ENCODE measurements at regions not wholly inside any gene's neighbourhood (a gene's known extent, or its start where the extent isn't known, plus 50 kb on each side); places are given as distances from the start of the nearest gene placed in this dataset.
"Not testable (repeated sequence)": the region's sequence is repeated elsewhere in the genome, so short reads cannot be mapped to it uniquely, and the experiment has no call there.

- DNase-seq (ENCODE audit: low spot score), result no peak
- TF ChIP-seq CTCF (IDR thresholded peaks at IDR 0.05; ENCODE audit: extremely low read depth, missing control alignments), result no peak
These were observed 155.2 kb downstream of the TTLL2 start for GRCh38 chr6:167479901-167480648.

GRCh38 chr6:167481307-167481926 lies 156.5 kb downstream of the TTLL2 start:
- DNase-seq (ENCODE audit: low spot score), result no peak
- TF ChIP-seq CTCF (IDR thresholded peaks at IDR 0.05; ENCODE audit: extremely low read depth, missing control alignments), result no peak

DNA sequence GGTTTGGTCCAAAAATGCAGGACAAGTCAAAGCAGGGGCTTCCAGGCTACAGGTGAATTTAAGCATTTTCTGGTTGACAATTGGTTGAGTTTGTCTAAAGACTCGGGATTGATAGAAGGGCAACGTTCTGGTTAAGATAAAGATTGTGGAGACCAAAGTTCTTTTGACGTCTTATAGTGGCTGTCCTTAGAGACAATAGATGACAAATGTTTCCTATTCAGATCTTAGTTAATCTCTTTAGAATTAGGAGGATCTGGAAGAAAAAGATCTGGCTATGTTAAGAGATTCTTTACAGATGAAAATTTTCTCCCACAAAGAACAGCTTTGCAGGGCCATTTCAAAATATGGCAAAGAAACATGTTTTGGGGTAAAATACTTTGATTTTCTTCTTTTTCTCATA lies 157.9 kb downstream of the TTLL2 start:
- DNase-seq (ENCODE audit: low spot score), result not testable (repeated sequence)

GRCh38 chr6:167485186-167485978 lies 160.5 kb downstream of the TTLL2 start:
- DNase-seq (ENCODE audit: low spot score), result no peak
- TF ChIP-seq CTCF (IDR thresholded peaks at IDR 0.05; ENCODE audit: extremely low read depth, missing control alignments), result no peak

DNA sequence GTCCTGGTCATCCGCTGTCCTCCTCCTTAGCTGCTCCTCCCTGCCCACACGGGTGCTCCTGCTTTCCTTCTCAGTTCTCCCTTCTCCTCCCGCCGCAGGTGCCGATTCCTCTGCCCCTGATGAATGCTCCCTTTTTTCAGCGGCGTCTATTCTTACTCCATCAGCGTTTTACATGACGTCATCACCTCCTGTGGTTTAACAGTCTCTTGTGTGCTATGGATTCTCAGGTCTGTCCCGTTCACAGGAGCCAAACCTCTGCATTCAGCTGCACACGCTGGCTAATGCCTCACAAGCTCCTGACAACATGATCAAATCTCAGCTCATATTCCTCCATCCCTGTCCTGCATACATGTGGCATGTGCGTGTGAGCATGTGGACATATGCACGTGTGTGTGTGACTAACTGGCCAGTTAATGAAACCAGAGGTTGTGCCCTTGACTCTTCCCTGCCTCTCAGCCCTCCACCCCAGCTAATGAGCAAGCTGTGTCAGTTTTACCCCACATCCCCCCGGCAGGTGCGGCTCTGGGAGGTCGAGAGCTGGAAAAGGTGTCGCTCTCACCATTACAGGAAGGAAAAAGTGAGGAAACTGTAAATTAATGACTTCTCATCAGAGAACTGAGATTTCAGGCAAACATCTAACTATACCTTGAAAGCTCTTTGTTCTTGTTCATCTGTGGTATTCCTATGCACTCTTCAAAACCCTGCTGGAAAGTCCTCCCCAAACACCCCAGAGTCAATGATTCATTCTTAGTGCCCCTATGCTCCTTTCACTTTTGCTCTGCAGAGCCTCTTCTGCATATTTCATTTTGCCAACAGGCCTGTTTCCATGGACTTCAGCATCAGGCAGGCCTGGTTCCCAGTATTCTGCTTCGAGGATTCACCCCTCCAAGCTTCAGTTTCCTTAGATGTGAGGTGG lies 163.1 kb downstream of the TTLL2 start:
- no peak for TF ChIP-seq CTCF (IDR thresholded peaks at IDR 0.05; ENCODE audit: extremely low read depth, missing control alignments)
- no peak for DNase-seq (ENCODE audit: low spot score)

DNA sequence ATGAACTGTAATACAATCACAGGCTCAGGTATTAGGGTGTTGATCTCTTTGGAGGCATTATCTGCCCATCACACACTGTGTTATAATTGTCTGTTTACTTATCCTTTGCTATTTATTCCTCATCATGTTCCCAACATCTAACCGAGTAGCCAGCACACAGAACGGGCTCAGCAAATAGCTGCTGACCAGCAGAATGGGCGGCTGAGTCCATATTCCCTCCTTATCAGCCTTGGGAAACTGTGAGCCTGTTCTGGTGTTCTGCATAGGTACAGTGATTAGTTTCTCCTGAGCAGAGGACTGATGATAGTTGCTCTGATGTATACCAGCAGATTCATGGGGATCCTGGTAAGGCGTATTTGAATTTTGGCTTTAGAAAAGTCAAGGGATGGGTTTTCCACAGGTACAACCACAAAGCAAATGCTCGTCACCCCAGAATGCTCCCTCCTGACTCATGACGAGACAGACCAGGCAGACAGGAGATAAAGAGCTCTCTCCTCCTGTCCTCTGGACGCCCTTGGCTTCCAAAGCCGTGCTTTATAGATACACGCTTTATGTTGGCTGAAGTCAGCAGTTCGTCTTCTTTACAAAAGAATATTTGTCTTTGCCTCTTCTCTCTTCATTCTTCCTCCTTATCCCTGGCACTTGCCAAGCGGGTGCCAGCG lies 166.7 kb downstream of the TTLL2 start:
- TF ChIP-seq CTCF (IDR thresholded peaks at IDR 0.05; ENCODE audit: extremely low read depth, missing control alignments), result no peak

DNA sequence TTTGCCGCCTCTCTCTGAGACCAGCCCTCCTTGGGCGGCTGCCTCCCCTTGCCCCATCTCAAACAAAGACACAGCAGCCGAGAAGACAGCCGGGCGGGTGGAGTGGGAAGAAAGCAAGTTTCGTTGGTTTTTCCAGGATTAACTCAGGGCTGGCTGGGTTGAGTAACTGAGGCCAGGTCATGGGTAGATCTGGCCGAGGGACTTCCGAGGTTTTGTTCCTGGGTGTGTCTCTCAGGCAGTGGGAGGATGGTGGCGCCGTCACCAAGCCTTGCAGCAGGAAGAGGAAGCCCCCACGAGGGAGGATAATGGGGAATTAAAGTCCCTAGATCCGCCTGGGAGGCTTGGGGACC lies 167.2 kb downstream of the TTLL2 start:
- DNase-seq (ENCODE audit: low spot score), result no peak
- TF ChIP-seq CTCF (IDR thresholded peaks at IDR 0.05; ENCODE audit: extremely low read depth, missing control alignments), result no peak

More for the DNA sequence above, 166.7 kb downstream of the TTLL2 start:
- no peak for DNase-seq (ENCODE audit: low spot score)
